Activated T-cell treated with anti-CD3 and anti-CD28 coated beads for 4 hours (primary cell): ENCODE measurements at regions not wholly inside any gene's neighbourhood (a gene's known extent, or its start where the extent isn't known, plus 50 kb on each side); places are given as distances from the start of the nearest gene placed in this dataset.
A peak's percentile ranks its signal among the peaks of the same experiment; 100 is the strongest.

ENCODE experiments used
- DNase-seq: peaks from one replicate; pipeline ENCODE4 v3.0.0-alpha.2; 2020

GRCh38 chr15:97870771-97871170 is 89.7 kb upstream of the ARRDC4 start:
- no peak for DNase-seq

GRCh38 chr15:97874139-97874538 is 86.4 kb upstream of the ARRDC4 start:
- DNase-seq, result no peak

- no peak for DNase-seq
Measured at GRCh38 chr15:97875025-97875512, 85.4 kb upstream of the ARRDC4 start.

- DNase-seq, result no peak
Measured at GRCh38 chr15:97875513-97876280, 84.8 kb upstream of the ARRDC4 start.

GRCh38 chr15:97876281-97876675 is 84.2 kb upstream of the ARRDC4 start:
- DNase-seq, result no peak

GRCh38 chr15:97881346-97881965 is 79.0 kb upstream of the ARRDC4 start:
- no peak for DNase-seq

GRCh38 chr15:97884513-97885131 is 75.9 kb upstream of the ARRDC4 start:
- DNase-seq, result no peak

- DNase-seq, result no peak
Measured at GRCh38 chr15:97890307-97890706, 70.2 kb upstream of the ARRDC4 start.

GRCh38 chr15:97892167-97892938 is 68.2 kb upstream of the ARRDC4 start:
- no peak for DNase-seq

GRCh38 chr15:97893967-97894366 is 66.5 kb upstream of the ARRDC4 start:
- DNase-seq, result no peak

- no peak for DNase-seq
Measured at GRCh38 chr15:97899981-97900380, 60.5 kb upstream of the ARRDC4 start.

- DNase-seq, result no peak
Measured at GRCh38 chr15:97902140-97902780, 58.2 kb upstream of the ARRDC4 start.

GRCh38 chr15:97903560-97903959 is 56.9 kb upstream of the ARRDC4 start:
- DNase-seq, result no peak

GRCh38 chr15:97903971-97904572 is 56.4 kb upstream of the ARRDC4 start:
- DNase-seq, result no peak

GRCh38 chr15:97909291-97909891 is 51.1 kb upstream of the ARRDC4 start:
- DNase-seq, result peak; percentile 47
